ENCODE measurements at regions not wholly inside any gene's neighbourhood (a gene's known extent, or its start where the extent isn't known, plus 50 kb on each side); places are given as distances from the start of the nearest gene placed in this dataset.

DNA sequence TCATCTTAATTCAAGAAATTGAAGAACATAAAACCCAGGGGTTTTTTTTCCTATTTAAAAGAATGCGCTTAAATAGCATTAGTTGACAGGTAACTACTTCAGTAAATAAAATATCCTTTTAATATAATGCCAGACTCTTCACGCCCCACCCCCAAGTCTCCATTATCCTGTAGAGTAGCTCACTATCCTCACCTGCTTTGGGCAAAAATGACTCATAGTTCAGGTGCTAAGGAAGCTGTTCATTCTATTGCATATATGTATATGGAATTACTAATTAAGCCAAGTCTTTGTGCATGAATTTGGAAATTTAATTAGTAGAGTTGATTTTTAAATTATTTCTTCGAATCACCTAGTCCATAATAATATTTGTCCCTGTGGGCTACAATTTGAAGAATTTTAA lies 656.8 kb upstream of the ANKRD30A start:
- TF ChIP-seq, protein P1, sequence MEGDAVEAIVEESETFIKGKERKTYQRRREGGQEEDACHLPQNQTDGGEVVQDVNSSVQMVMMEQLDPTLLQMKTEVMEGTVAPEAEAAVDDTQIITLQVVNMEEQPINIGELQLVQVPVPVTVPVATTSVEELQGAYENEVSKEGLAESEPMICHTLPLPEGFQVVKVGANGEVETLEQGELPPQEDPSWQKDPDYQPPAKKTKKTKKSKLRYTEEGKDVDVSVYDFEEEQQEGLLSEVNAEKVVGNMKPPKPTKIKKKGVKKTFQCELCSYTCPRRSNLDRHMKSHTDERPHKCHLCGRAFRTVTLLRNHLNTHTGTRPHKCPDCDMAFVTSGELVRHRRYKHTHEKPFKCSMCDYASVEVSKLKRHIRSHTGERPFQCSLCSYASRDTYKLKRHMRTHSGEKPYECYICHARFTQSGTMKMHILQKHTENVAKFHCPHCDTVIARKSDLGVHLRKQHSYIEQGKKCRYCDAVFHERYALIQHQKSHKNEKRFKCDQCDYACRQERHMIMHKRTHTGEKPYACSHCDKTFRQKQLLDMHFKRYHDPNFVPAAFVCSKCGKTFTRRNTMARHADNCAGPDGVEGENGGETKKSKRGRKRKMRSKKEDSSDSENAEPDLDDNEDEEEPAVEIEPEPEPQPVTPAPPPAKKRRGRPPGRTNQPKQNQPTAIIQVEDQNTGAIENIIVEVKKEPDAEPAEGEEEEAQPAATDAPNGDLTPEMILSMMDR (conservative IDR thresholded peaks at IDR 0.05 in 1 of 2, IDR thresholded peaks at IDR 0.05 in 1 of 2; ENCODE audit: low read depth in 1 of 2, low read length in 2 of 2): no peak
- no peak for TF ChIP-seq EZH2 (IDR thresholded peaks at IDR 0.05; ENCODE audit: low read length, missing control alignments)

All from fibroblast of lung (primary cell).